NCI-H526 (cell line): ENCODE measurements at regions not wholly inside any gene's neighbourhood (a gene's known extent, or its start where the extent isn't known, plus 50 kb on each side); places are given as distances from the start of the nearest gene placed in this dataset.

ENCODE experiments used
- DNase-seq, 2 experiments: peaks; one replicate each; lab custom pipeline; 2025; lab: John Stamatoyannopoulos, UW

GRCh38 chr4:71277353-71277752, 61.5 kb upstream of the SLC4A4 start:
- DNase-seq, result no peak

DNA sequence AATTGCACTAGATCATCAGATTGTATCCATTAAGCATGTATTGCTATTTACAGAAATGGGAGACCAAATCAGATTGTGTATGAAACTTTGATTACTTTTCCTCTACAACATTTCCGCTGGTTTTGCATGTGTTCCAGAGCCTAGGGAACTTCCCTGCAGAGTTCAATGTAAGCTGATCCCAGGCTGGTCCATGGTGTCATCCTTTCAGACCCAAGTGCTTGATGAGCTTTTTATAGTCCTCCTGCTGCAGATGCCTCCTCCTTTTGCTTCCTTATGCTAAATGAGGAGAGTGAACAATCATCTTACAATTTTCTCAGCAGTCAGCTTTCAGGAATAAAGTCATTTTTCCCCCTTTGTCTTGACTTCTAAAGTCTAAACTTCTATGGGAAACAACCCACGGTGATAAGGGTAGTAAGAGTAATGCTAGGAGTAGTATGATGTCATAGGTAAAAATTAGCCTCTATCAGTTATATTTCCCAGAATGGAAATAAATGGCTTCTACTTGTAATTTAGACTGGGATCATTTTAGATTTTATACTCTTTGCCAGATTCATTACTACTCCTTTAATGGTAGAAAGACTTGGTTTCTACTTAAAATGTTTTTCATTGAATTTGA, 55.1 kb upstream of the SLC4A4 start:
- no peak for DNase-seq

DNA sequence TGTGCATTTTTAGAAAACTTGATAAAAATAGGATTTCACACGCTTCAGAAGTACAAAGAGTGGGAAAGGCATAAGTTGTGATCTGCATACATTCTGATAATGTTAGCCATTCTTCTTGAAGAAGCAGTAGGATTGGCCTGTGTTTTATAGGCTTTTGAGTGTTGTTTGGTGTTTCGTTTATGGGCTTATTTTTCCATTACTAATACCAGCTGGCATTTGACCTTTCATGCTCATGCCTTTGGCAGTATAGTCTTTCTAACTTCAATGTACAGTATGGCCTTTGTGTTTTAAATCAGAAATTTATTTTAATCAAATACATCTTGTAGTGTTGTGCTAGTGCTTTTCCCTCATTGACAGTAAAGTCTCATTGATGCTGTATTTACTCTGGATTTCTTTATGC, 51.5 kb upstream of the SLC4A4 start:
- no peak for DNase-seq

DNA sequence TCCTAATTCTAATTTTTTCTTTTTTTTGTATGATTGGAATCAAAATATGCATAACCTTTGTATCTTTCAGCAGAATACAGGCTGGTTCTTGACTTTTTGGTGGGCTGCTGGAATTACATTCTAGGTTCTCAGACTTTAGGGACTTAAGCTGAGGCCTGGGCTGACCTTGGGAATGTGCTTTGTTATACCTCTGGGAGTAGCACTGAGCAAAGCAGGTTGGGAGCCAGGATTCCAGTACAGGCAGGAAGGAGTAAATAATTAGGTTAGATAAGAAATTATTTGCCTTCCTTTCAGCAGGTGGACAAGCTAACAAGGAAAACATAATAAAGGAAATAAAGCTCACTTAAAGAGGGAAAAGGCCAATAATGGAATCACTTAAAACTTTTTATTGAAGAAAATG, 49.9 kb upstream of the SLC4A4 start:
- no peak for DNase-seq
